ENCODE measurements at regions not wholly inside any gene's neighbourhood (a gene's known extent, or its start where the extent isn't known, plus 50 kb on each side); places are given as distances from the start of the nearest gene placed in this dataset.

DNA sequence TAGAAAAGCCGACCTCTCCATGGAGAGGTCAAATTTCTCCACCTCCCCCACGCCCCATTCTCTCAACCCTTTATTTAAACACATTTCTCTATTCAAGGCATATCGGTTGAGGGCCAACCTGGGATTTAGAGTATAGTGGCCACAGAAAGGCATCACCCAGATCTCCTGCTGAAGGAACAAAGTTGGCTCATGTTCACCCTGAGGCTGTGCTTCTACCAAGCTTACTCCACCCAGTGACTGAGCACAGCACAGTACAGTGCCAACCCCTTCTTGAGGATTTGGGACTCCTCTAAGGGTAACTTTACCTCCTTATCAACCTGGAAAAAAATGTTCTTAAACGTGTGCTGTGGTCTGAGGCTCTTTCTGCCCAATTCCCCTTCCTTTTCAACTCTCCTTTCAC lies 94.0 kb downstream of the CMC2 start:
- TF ChIP-seq CHD2 (IDR thresholded peaks at IDR 0.05; ENCODE audit: low read length, partially characterized antibody) (no peak), YY1 (IDR thresholded peaks at IDR 0.05; ENCODE audit: low read depth) (no peak), FOXJ3 (CRISPR knock-in tag; IDR thresholded peaks at IDR 0.05) (no peak), RAD21 (IDR thresholded peaks at IDR 0.05; ENCODE audit: low read length) (no peak), TAF1 (IDR thresholded peaks at IDR 0.05; ENCODE audit: borderline replicate concordance, low read depth, low read length) (no peak), FOXM1 (IDR thresholded peaks at IDR 0.05; ENCODE audit: low read depth) (no peak)
- TF ChIP-seq, protein P1, sequence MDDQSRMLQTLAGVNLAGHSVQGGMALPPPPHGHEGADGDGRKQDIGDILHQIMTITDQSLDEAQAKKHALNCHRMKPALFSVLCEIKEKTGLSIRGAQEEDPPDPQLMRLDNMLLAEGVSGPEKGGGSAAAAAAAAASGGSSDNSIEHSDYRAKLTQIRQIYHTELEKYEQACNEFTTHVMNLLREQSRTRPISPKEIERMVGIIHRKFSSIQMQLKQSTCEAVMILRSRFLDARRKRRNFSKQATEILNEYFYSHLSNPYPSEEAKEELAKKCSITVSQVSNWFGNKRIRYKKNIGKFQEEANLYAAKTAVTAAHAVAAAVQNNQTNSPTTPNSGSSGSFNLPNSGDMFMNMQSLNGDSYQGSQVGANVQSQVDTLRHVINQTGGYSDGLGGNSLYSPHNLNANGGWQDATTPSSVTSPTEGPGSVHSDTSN (IDR thresholded peaks at IDR 0.05), result no peak
- TF ChIP-seq, protein P2, sequence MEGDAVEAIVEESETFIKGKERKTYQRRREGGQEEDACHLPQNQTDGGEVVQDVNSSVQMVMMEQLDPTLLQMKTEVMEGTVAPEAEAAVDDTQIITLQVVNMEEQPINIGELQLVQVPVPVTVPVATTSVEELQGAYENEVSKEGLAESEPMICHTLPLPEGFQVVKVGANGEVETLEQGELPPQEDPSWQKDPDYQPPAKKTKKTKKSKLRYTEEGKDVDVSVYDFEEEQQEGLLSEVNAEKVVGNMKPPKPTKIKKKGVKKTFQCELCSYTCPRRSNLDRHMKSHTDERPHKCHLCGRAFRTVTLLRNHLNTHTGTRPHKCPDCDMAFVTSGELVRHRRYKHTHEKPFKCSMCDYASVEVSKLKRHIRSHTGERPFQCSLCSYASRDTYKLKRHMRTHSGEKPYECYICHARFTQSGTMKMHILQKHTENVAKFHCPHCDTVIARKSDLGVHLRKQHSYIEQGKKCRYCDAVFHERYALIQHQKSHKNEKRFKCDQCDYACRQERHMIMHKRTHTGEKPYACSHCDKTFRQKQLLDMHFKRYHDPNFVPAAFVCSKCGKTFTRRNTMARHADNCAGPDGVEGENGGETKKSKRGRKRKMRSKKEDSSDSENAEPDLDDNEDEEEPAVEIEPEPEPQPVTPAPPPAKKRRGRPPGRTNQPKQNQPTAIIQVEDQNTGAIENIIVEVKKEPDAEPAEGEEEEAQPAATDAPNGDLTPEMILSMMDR (IDR thresholded peaks at IDR 0.05), result no peak
- TF ChIP-seq, protein P3, sequence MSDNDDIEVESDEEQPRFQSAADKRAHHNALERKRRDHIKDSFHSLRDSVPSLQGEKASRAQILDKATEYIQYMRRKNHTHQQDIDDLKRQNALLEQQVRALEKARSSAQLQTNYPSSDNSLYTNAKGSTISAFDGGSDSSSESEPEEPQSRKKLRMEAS (IDR thresholded peaks at IDR 0.05; ENCODE audit: low read depth), result no peak
- Histone ChIP-seq H4K20me1 (ENCODE audit: insufficient read depth) (no peaks in the 10 kb centered on the region), H3K4me2 (no peak overlapping the region), H3K9ac (no peak overlapping the region), H3K4me1 (ENCODE audit: control insufficient read depth in 1 of 2, insufficient read depth in 2 of 2, low read depth in 1 of 2, low read length in 1 of 2) (peaks cover 0 to 6% of the 10 kb centered on the region in 2 experiments; a peak in 2 of 4 replicates), H3K36me3 (replicated peaks in 1 of 2; ENCODE audit: control insufficient read depth in 1 of 2, insufficient read depth in 2 of 2, low read length in 1 of 2) (no peaks in the 10 kb centered on the region), H3K79me2 (ENCODE audit: insufficient read depth) (no peaks in the 10 kb centered on the region), H3K27me3 (ENCODE audit: insufficient read depth) (no peaks in the 10 kb centered on the region), H3K4me3 (ENCODE audit: low read depth in 2 of 2, low read length in 1 of 2) (no peak overlapping the region), H3K27ac (ENCODE audit: low read depth in 2 of 2, low read length in 1 of 2) (no peak overlapping the region), H3K9me2 (no peaks in the 10 kb centered on the region), H3K9me3 (no peaks in the 10 kb centered on the region), H2AFZ (ENCODE audit: low read depth) (no peak overlapping the region), H3F3A (replicated peaks; ENCODE audit: insufficient read depth) (no peaks in the 10 kb centered on the region)
- no peak for DNase-seq
- ChIA-PET POLR2A (no interaction called here), CTCF (no interaction called here)
- 28% methylated on average over 4 of the region's 4 CpGs for WGBS (ENCODE audit: low lambda C conversion rate)

DNA sequence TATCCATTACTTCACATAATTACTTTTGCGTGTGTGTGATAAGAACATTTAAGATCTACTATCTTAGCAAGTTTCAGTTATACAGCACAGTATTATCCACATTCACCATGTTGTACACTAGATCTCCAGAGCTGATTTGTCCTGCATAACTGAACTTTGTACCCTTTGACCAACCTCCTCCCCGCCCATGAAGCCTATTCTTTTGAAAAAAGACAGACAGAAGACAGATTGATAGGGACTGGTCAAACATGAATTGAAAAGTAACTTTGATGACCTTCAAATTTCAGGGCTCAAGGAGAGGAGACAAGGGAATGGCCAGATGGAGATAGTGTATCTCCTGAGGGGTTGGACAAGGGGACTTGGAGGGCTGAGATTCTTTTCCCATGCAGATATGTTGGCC lies 96.3 kb downstream of the CMC2 start:
- Histone ChIP-seq H3K79me2 (ENCODE audit: insufficient read depth) (no peaks in the 10 kb centered on the region), H3K36me3 (replicated peaks in 1 of 2; ENCODE audit: control insufficient read depth in 1 of 2, insufficient read depth in 2 of 2, low read length in 1 of 2) (no peaks in the 10 kb centered on the region), H3K4me2 (no peak overlapping the region), H3K27me3 (ENCODE audit: insufficient read depth) (no peaks in the 10 kb centered on the region), H3F3A (replicated peaks; ENCODE audit: insufficient read depth) (no peaks in the 10 kb centered on the region), H4K20me1 (ENCODE audit: insufficient read depth) (no peaks in the 10 kb centered on the region), H3K9me3 (no peaks in the 10 kb centered on the region), H3K9ac (no peak overlapping the region), H3K4me3 (ENCODE audit: low read depth in 2 of 2, low read length in 1 of 2) (no peak overlapping the region), H3K4me1 (ENCODE audit: control insufficient read depth in 1 of 2, insufficient read depth in 2 of 2, low read depth in 1 of 2, low read length in 1 of 2) (peaks cover 0 to 6% of the 10 kb centered on the region in 2 experiments; a peak in 2 of 4 replicates), H3K27ac (ENCODE audit: low read depth in 2 of 2, low read length in 1 of 2) (no peak overlapping the region), H3K9me2 (no peaks in the 10 kb centered on the region), H2AFZ (ENCODE audit: low read depth) (no peak overlapping the region)
- WGBS (ENCODE audit: low lambda C conversion rate), result 21% methylated on average over 2 of the region's 2 CpGs
- ChIA-PET POLR2A (no interaction called here), CTCF (interaction anchor here (0.6 to 1.1 kb wide), 2 partner anchors 14 to 107 kb away, joined by 3 to 4 read pairs; no protein-coding TSS in a partner anchor)
- no peak for DNase-seq
- TF ChIP-seq, protein P4, sequence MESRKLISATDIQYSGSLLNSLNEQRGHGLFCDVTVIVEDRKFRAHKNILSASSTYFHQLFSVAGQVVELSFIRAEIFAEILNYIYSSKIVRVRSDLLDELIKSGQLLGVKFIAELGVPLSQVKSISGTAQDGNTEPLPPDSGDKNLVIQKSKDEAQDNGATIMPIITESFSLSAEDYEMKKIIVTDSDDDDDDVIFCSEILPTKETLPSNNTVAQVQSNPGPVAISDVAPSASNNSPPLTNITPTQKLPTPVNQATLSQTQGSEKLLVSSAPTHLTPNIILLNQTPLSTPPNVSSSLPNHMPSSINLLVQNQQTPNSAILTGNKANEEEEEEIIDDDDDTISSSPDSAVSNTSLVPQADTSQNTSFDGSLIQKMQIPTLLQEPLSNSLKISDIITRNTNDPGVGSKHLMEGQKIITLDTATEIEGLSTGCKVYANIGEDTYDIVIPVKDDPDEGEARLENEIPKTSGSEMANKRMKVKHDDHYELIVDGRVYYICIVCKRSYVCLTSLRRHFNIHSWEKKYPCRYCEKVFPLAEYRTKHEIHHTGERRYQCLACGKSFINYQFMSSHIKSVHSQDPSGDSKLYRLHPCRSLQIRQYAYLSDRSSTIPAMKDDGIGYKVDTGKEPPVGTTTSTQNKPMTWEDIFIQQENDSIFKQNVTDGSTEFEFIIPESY (IDR thresholded peaks at IDR 0.05; ENCODE audit: borderline replicate concordance, low read depth), result no peak
- TF ChIP-seq JUND (IDR thresholded peaks at IDR 0.05) (no peak), YY1 (IDR thresholded peaks at IDR 0.05; ENCODE audit: low read depth) (no peak), TEAD4 (IDR thresholded peaks at IDR 0.05; ENCODE audit: borderline replicate concordance, insufficient read depth) (no peak), POLR2AphosphoS5 (IDR thresholded peaks at IDR 0.05; ENCODE audit: low read depth, low read length) (no peak), SIN3A (IDR thresholded peaks at IDR 0.05; ENCODE audit: borderline replicate concordance, low read depth, low read length) (no peak), RXRA (IDR thresholded peaks at IDR 0.05; ENCODE audit: borderline replicate concordance, low read depth) (no peak)
- TF ChIP-seq, protein P5, sequence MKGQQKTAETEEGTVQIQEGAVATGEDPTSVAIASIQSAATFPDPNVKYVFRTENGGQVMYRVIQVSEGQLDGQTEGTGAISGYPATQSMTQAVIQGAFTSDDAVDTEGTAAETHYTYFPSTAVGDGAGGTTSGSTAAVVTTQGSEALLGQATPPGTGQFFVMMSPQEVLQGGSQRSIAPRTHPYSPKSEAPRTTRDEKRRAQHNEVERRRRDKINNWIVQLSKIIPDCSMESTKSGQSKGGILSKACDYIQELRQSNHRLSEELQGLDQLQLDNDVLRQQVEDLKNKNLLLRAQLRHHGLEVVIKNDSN (IDR thresholded peaks at IDR 0.05; ENCODE audit: borderline replicate concordance, low read depth), result no peak
- TF ChIP-seq, protein P6, sequence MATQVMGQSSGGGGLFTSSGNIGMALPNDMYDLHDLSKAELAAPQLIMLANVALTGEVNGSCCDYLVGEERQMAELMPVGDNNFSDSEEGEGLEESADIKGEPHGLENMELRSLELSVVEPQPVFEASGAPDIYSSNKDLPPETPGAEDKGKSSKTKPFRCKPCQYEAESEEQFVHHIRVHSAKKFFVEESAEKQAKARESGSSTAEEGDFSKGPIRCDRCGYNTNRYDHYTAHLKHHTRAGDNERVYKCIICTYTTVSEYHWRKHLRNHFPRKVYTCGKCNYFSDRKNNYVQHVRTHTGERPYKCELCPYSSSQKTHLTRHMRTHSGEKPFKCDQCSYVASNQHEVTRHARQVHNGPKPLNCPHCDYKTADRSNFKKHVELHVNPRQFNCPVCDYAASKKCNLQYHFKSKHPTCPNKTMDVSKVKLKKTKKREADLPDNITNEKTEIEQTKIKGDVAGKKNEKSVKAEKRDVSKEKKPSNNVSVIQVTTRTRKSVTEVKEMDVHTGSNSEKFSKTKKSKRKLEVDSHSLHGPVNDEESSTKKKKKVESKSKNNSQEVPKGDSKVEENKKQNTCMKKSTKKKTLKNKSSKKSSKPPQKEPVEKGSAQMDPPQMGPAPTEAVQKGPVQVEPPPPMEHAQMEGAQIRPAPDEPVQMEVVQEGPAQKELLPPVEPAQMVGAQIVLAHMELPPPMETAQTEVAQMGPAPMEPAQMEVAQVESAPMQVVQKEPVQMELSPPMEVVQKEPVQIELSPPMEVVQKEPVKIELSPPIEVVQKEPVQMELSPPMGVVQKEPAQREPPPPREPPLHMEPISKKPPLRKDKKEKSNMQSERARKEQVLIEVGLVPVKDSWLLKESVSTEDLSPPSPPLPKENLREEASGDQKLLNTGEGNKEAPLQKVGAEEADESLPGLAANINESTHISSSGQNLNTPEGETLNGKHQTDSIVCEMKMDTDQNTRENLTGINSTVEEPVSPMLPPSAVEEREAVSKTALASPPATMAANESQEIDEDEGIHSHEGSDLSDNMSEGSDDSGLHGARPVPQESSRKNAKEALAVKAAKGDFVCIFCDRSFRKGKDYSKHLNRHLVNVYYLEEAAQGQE (IDR thresholded peaks at IDR 0.05; ENCODE audit: low read depth, low read length), result no peak
